ENCODE measurements at regions not wholly inside any gene's neighbourhood (a gene's known extent, or its start where the extent isn't known, plus 50 kb on each side); places are given as distances from the start of the nearest gene placed in this dataset.

- H3K36me3 ChIP-seq, result no peaks in the 10 kb centered on the region
- no peak for TF ChIP-seq CTCF (IDR thresholded peaks at IDR 0.05)
- no peak for DNase-seq
- H3K4me3 ChIP-seq, result no peak overlapping the region
- no peaks in the 10 kb centered on the region for H3K27me3 ChIP-seq
- H3K9me3 ChIP-seq, result no peaks in the 10 kb centered on the region
- peak overlapping the region; percentile 8 to 29 for H3K27ac ChIP-seq
- H3K4me1 ChIP-seq, result peaks cover 0 to 24% (median 6%) of the 10 kb centered on the region in 4 donors
- intact Hi-C loops (cut with DNase I; ENCODE audit: low total_unique reads), result no loop called here
Observed at GRCh38 chr22:27003297-27003696, 345.9 kb downstream of the MIAT start.

GRCh38 chr22:27004434-27004833, 347.0 kb downstream of the MIAT start:
- no peaks in the 10 kb centered on the region for H3K9me3 ChIP-seq
- no peak overlapping the region for H3K27ac ChIP-seq
- H3K27me3 ChIP-seq, result no peaks in the 10 kb centered on the region
- DNase-seq, result no peak
- TF ChIP-seq CTCF (IDR thresholded peaks at IDR 0.05), result no peak
- intact Hi-C loops (cut with DNase I; ENCODE audit: low total_unique reads), result no loop called here
- H3K4me1 ChIP-seq, result peaks cover 0 to 24% (median 6%) of the 10 kb centered on the region in 4 donors
- no peak overlapping the region for H3K4me3 ChIP-seq
- H3K36me3 ChIP-seq, result no peaks in the 10 kb centered on the region

- Histone ChIP-seq H3K27ac (no peak overlapping the region), H3K27me3 (no peaks in the 10 kb centered on the region), H3K4me1 (peaks cover 0 to 10% (median 2%) of the 10 kb centered on the region in 4 donors), H3K9me3 (no peaks in the 10 kb centered on the region), H3K4me3 (no peak overlapping the region), H3K36me3 (no peaks in the 10 kb centered on the region)
- no peak for DNase-seq
- intact Hi-C loops (cut with DNase I; ENCODE audit: low total_unique reads), result no loop called here
- TF ChIP-seq CTCF (IDR thresholded peaks at IDR 0.05), result no peak
Observed at GRCh38 chr22:27008454-27008853, 351.1 kb downstream of the MIAT start.

GRCh38 chr22:27011133-27011532, 353.7 kb downstream of the MIAT start:
- no peaks in the 10 kb centered on the region for H3K36me3 ChIP-seq
- no peak overlapping the region for H3K4me3 ChIP-seq
- no peaks in the 10 kb centered on the region for H3K27me3 ChIP-seq
- DNase-seq, result no peak
- TF ChIP-seq CTCF (IDR thresholded peaks at IDR 0.05), result no peak
- no peak overlapping the region for H3K27ac ChIP-seq
- peaks cover 0 to 5% (median 0%) of the 10 kb centered on the region in 3 donors for H3K9me3 ChIP-seq
- intact Hi-C loops (cut with DNase I; ENCODE audit: low total_unique reads), result no loop called here
- no peaks in the 10 kb centered on the region for H3K4me1 ChIP-seq

GRCh38 chr22:27011717-27012116, 354.3 kb downstream of the MIAT start:
- Histone ChIP-seq H3K9me3 (peaks cover 0 to 5% (median 0%) of the 10 kb centered on the region in 3 donors), H3K36me3 (no peaks in the 10 kb centered on the region), H3K27me3 (no peaks in the 10 kb centered on the region), H3K4me1 (no peaks in the 10 kb centered on the region), H3K27ac (no peak overlapping the region), H3K4me3 (no peak overlapping the region)
- TF ChIP-seq CTCF (IDR thresholded peaks at IDR 0.05), result no peak
- no peak for DNase-seq
- intact Hi-C loops (cut with DNase I; ENCODE audit: low total_unique reads), result no loop called here

- Histone ChIP-seq H3K27ac (peak overlapping the region; percentile 80 to 82), H3K27me3 (no peaks in the 10 kb centered on the region), H3K4me1 (peaks cover 0 to 23% (median 2%) of the 10 kb centered on the region in 4 donors), H3K4me3 (no peak overlapping the region), H3K9me3 (no peaks in the 10 kb centered on the region), H3K36me3 (no peaks in the 10 kb centered on the region)
- TF ChIP-seq CTCF (IDR thresholded peaks at IDR 0.05), result no peak
- intact Hi-C loops (cut with DNase I; ENCODE audit: low total_unique reads), result no loop called here
- DNase-seq, result peak in 1 of 2 donors; percentile 74
Observed at GRCh38 chr22:27019827-27020226, 362.4 kb downstream of the MIAT start.

Measured in tibial artery (tissue), 4 donors.